Mesendoderm (in vitro differentiated cells): ENCODE measurements at regions not wholly inside any gene's neighbourhood (a gene's known extent, or its start where the extent isn't known, plus 50 kb on each side); places are given as distances from the start of the nearest gene placed in this dataset.

Experiments used
- DNase-seq: peaks from one replicate; pipeline ENCODE4 v3.0.0; 2013
- H2AK5ac ChIP-seq: 2 replicates; pipeline ENCODE4 v1.6.1; 2013; ENCODE audit warnings: low read length, inconsistent platforms
- H2BK120ac ChIP-seq: 2 replicates; pipeline ENCODE4 v1.6.1; 2013; ENCODE audit warnings: low read depth, mild to moderate bottlenecking, low read length, moderate library complexity, mixed read lengths
- H2BK15ac ChIP-seq: replicated peaks from 2 replicates; pipeline ENCODE4 v1.6.1; 2013; ENCODE audit warnings: low read depth, mild to moderate bottlenecking, moderate library complexity
- H2BK5ac ChIP-seq: 2 replicates; pipeline ENCODE4 v1.6.1; 2013; ENCODE audit warnings: low read length, inconsistent platforms
- H3K18ac ChIP-seq: 2 replicates; pipeline ENCODE4 v1.6.1; 2013; ENCODE audit warnings: mild to moderate bottlenecking, low read length, mixed read lengths
- H3K23ac ChIP-seq: one replicate; pipeline ENCODE4 v1.6.1; 2013; ENCODE audit warnings: low read length
- H3K27ac ChIP-seq: 2 replicates; pipeline ENCODE4 v1.5.1; 2013; ENCODE audit warnings: low read depth, mild to moderate bottlenecking, inconsistent platforms, low read length, moderate library complexity
- H3K27me3 ChIP-seq: 2 replicates; pipeline ENCODE4 v1.6.1; 2013; ENCODE audit warnings: low read length, control low read depth, mild to moderate bottlenecking, inconsistent platforms; ENCODE audit not compliant: insufficient read depth, poor library complexity
- H3K36me3 ChIP-seq: 2 replicates; pipeline ENCODE4 v1.6.1; 2013; ENCODE audit warnings: low read length, inconsistent platforms; ENCODE audit not compliant: control insufficient read depth, insufficient read depth
- H3K4ac ChIP-seq: one replicate; pipeline ENCODE4 v1.6.1; 2013; ENCODE audit warnings: low read depth, mild to moderate bottlenecking, low read length, moderate library complexity
- H3K4me1 ChIP-seq: 2 replicates; pipeline ENCODE4 v1.6.1; 2013; ENCODE audit warnings: low read depth, low read length, inconsistent platforms; ENCODE audit not compliant: control insufficient read depth
- H3K4me2 ChIP-seq: 2 replicates; pipeline ENCODE4 v1.6.1; 2013; ENCODE audit warnings: low read length
- H3K4me3 ChIP-seq: 2 replicates; pipeline ENCODE4 v1.5.1; 2013; ENCODE audit warnings: mild to moderate bottlenecking, low read length
- H3K56ac ChIP-seq: one replicate; pipeline ENCODE4 v1.6.1; 2013; ENCODE audit warnings: low read length
- H3K79me1 ChIP-seq: 2 replicates; pipeline ENCODE4 v1.6.1; 2013; ENCODE audit warnings: low read length, inconsistent platforms
- H3K79me2 ChIP-seq: 2 replicates; pipeline ENCODE4 v1.6.1; 2013; ENCODE audit warnings: mild to moderate bottlenecking, low read length; ENCODE audit not compliant: control insufficient read depth, insufficient read depth
- H3K9ac ChIP-seq: 2 replicates; pipeline ENCODE4 v1.6.1; 2013; ENCODE audit warnings: low read length, inconsistent platforms
- H4K5ac ChIP-seq: one replicate; pipeline ENCODE4 v1.6.1; 2013; ENCODE audit warnings: low read length
- H4K8ac ChIP-seq: one replicate; pipeline ENCODE4 v1.6.1; 2013; ENCODE audit warnings: low read depth, mild to moderate bottlenecking, control low read depth, low read length, moderate library complexity
- WGBS: extraction: QIAGEN DNeasy Blood & Tissue Kit; methylation state at CpG from one replicate; pipeline ENCODE4 v1.1.7; 2013; ENCODE audit warnings: low lambda C conversion rate, missing lambda C conversion rate; ENCODE audit not compliant: insufficient coverage; ENCODE audit errors: extremely low coverage; 5-methylcytosine and 5-hydroxymethylcytosine counted together

DNA sequence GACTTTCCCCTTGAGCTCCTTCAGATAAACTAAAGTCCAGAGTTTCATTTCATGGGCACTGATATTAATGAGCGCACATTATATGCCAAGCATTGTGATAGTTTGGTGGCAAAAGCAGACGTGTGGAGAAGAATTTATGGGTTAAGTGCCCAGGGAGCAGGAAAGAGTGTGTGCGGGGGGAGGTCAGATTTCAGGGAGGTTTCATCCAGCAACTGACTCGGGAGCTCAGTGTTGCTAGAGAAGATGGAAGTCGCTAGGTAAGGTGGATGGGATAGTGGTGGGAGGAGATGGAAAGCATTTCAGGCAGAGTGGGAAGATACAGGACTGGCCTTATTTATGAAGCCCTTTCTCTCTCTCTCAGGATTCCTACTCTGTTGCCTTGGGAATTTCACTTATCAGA lies 223.0 kb downstream of the SNX10 start:
- no peak overlapping the region for H2BK5ac ChIP-seq
- no peak overlapping the region for H2BK15ac ChIP-seq
- no peak overlapping the region for H3K4me3 ChIP-seq
- no peak overlapping the region for H3K4ac ChIP-seq
- H4K8ac ChIP-seq, result no peak overlapping the region
- no peak overlapping the region for H3K27ac ChIP-seq
- no peak overlapping the region for H3K18ac ChIP-seq
- no CpG with 5 or more reads among the region's 5 CpGs for WGBS
- no peaks in the 10 kb centered on the region for H3K36me3 ChIP-seq
- no peak overlapping the region for H3K56ac ChIP-seq
- H3K23ac ChIP-seq, result no peak overlapping the region
- no peak overlapping the region for H3K9ac ChIP-seq
- no peak overlapping the region for H2AK5ac ChIP-seq
- no peaks in the 10 kb centered on the region for H3K4me1 ChIP-seq
- H3K79me2 ChIP-seq, result no peaks in the 10 kb centered on the region
- no peak overlapping the region for H2BK120ac ChIP-seq
- H3K79me1 ChIP-seq, result no peaks in the 10 kb centered on the region
- no peak overlapping the region for H4K5ac ChIP-seq
- no peak for DNase-seq
- H3K4me2 ChIP-seq, result no peak overlapping the region
- H3K27me3 ChIP-seq, result no peaks in the 10 kb centered on the region

DNA sequence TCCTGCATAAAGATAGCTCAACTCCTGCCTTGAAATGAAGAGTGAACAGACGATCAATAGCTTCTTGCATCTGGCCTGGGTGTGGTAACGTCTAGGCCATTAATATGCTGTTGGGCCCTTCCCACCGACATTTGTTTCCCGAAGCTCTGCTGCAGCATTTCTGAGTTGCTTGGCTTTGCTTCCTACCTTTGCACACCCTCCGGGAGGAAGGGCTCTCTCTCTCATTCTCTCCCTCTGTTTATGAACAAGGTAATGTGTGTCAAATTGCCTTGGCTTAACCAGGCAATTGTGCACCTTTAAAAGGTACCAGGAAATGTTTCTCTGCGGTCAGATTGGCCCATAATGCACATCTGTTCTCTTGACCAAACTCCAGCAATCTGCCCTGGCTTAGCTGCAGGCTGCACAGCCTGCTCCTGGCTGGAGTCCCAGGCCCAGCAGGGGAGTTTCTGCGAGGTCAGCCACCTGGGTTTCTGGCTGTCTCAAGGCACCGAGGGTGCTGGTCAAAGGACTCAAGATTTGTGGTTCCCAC lies 223.7 kb downstream of the SNX10 start:
- H4K5ac ChIP-seq, result no peak overlapping the region
- DNase-seq, result no peak
- H3K4me3 ChIP-seq, result no peak overlapping the region
- no peak overlapping the region for H2BK5ac ChIP-seq
- no peak overlapping the region for H3K4me2 ChIP-seq
- H3K4ac ChIP-seq, result no peak overlapping the region
- H3K27ac ChIP-seq, result no peak overlapping the region
- no CpG with 5 or more reads among the region's 8 CpGs for WGBS
- H2BK15ac ChIP-seq, result no peak overlapping the region
- H2BK120ac ChIP-seq, result no peak overlapping the region
- no peak overlapping the region for H2AK5ac ChIP-seq
- no peaks in the 10 kb centered on the region for H3K4me1 ChIP-seq
- H3K79me1 ChIP-seq, result no peaks in the 10 kb centered on the region
- H3K23ac ChIP-seq, result no peak overlapping the region
- no peaks in the 10 kb centered on the region for H3K79me2 ChIP-seq
- no peaks in the 10 kb centered on the region for H3K36me3 ChIP-seq
- no peak overlapping the region for H3K9ac ChIP-seq
- no peak overlapping the region for H3K56ac ChIP-seq
- H3K27me3 ChIP-seq, result no peaks in the 10 kb centered on the region
- H3K18ac ChIP-seq, result no peak overlapping the region
- no peak overlapping the region for H4K8ac ChIP-seq

DNA sequence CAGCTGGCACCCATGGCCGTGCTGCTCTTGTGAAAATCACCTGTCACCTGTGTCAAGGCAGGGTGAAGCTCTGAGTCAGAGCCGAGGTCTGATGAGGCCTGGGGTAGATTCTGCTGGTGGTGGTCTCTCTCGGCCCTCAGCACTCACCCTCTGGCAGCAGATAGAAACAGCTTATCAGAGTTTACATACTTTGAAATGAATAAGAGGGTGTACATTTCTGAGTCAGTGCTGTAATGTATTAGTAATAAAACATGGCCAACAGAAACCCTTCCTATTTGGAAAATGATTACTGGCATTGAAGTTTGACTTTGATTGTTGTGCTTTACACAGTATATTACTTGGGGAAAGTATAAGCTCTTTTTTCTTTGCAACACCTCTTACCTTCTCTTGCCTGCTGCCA lies 228.8 kb downstream of the SNX10 start:
- no peak overlapping the region for H3K27ac ChIP-seq
- no peak overlapping the region for H3K9ac ChIP-seq
- no peak overlapping the region for H2BK5ac ChIP-seq
- WGBS, result no CpG with 5 or more reads among the region's 3 CpGs
- no peak overlapping the region for H4K5ac ChIP-seq
- no peak overlapping the region for H3K4ac ChIP-seq
- H4K8ac ChIP-seq, result no peak overlapping the region
- H3K27me3 ChIP-seq, result no peaks in the 10 kb centered on the region
- no peaks in the 10 kb centered on the region for H3K4me1 ChIP-seq
- no peak overlapping the region for H3K23ac ChIP-seq
- H3K18ac ChIP-seq, result no peak overlapping the region
- no peak overlapping the region for H2BK15ac ChIP-seq
- no peak overlapping the region for H3K4me3 ChIP-seq
- H3K79me1 ChIP-seq, result no peaks in the 10 kb centered on the region
- H3K56ac ChIP-seq, result no peak overlapping the region
- no peak for DNase-seq
- no peak overlapping the region for H2BK120ac ChIP-seq
- H2AK5ac ChIP-seq, result no peak overlapping the region
- no peak overlapping the region for H3K4me2 ChIP-seq
- H3K36me3 ChIP-seq, result no peaks in the 10 kb centered on the region
- no peaks in the 10 kb centered on the region for H3K79me2 ChIP-seq

DNA sequence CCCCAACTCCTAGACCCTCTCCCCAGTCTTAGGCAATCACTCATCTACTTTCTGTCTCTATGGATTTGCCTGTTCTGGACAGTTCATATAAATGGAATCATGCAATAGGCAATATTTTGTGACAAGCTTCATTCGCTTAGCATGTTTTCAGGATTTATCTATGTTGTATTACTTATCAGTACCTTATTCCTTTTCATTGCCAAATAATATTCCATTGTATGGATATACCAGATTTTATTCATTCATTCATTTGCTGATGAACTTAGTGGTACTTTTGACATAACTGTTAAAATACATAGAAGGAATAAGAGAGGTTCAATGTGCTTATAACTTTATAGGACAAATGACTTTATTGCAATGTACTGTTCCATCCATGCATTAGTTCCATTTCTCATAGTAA lies 231.0 kb downstream of the SNX10 start:
- no CpG with 5 or more reads among the region's 1 CpG for WGBS
- H3K4ac ChIP-seq, result no peak overlapping the region
- no peak overlapping the region for H2BK5ac ChIP-seq
- no peaks in the 10 kb centered on the region for H3K27me3 ChIP-seq
- H2BK15ac ChIP-seq, result no peak overlapping the region
- no peak overlapping the region for H3K4me3 ChIP-seq
- no peak overlapping the region for H3K18ac ChIP-seq
- H3K23ac ChIP-seq, result no peak overlapping the region
- no peaks in the 10 kb centered on the region for H3K36me3 ChIP-seq
- no peaks in the 10 kb centered on the region for H3K4me1 ChIP-seq
- no peak overlapping the region for H4K5ac ChIP-seq
- H4K8ac ChIP-seq, result no peak overlapping the region
- H3K9ac ChIP-seq, result no peak overlapping the region
- no peaks in the 10 kb centered on the region for H3K79me2 ChIP-seq
- H3K56ac ChIP-seq, result no peak overlapping the region
- H3K27ac ChIP-seq, result no peak overlapping the region
- no peaks in the 10 kb centered on the region for H3K79me1 ChIP-seq
- H2AK5ac ChIP-seq, result no peak overlapping the region
- H3K4me2 ChIP-seq, result no peak overlapping the region
- H2BK120ac ChIP-seq, result no peak overlapping the region
- no peak for DNase-seq

DNA sequence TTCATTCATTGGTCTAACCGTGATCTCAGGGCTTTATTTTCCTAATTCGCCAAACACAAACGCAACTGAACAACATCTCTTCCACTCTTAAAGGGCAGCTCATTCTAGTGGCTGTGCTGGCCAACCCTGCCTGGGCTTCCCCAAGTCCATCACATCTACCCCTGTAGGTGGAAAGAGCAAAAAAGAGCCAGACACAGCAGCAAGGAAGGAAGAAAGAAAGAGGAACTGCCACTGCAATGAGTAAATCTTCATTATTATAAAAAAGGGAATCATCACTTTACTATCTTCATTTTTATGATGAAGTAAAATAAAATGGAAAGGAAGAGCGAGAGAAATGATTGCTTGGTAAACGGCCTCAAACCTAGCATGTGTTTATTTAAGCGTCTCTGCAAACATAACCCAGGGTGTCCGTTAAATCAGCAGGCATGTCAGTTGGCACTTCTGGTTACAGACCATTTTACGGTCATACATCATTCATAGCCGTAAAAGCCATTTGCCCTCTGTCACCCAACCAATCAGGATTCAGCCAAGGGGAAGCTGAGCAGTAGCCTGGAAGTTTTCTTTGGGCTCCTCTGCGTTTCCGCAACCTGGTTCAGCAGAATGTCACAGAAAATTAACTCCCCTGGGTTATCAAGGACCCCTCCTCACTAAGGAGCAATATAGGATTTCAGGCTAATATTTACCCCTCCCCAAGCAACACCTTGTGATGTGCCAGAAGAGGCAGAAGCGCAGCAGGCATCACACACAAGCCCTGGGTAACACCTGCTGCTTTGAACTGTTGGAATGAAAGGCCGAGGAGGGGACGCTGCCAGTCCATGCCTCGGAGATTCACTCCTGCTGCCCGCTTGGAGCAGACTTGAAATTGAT lies 234.0 kb downstream of the SNX10 start:
- Histone ChIP-seq H3K23ac (no peak overlapping the region), H2BK120ac (no peak overlapping the region), H2BK5ac (no peak overlapping the region), H3K79me1 (no peaks in the 10 kb centered on the region), H2AK5ac (no peak overlapping the region), H3K79me2 (no peaks in the 10 kb centered on the region), H3K4ac (no peak overlapping the region), H3K18ac (no peak overlapping the region), H3K4me1 (no peaks in the 10 kb centered on the region), H3K4me2 (no peak overlapping the region), H3K56ac (no peak overlapping the region), H2BK15ac (no peak overlapping the region), H3K36me3 (no peaks in the 10 kb centered on the region), H4K8ac (no peak overlapping the region), H3K4me3 (no peak overlapping the region), H4K5ac (no peak overlapping the region), H3K9ac (no peak overlapping the region), H3K27ac (no peak overlapping the region), H3K27me3 (no peaks in the 10 kb centered on the region)
- no CpG with 5 or more reads among the region's 16 CpGs for WGBS
- DNase-seq, result no peak

DNA sequence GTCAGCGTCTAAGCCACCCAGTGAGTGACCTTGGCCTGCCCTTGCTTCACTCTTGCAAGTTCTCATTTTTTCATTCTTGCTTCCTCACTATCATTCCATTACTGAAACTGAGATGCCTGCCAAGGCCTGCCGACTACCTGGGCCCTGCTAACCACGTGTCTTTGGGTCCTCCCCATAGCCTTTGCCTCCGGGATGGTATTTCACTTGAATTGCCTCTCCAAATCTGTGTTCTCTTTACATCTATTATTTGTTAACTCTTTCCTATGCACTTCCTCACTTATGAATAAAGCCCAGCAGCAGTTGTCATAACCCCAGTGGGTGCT lies 234.6 kb downstream of the SNX10 start:
- Histone ChIP-seq H3K4ac (no peak overlapping the region), H3K79me2 (no peaks in the 10 kb centered on the region), H3K36me3 (no peaks in the 10 kb centered on the region), H2BK120ac (no peak overlapping the region), H4K5ac (no peak overlapping the region), H3K27me3 (no peaks in the 10 kb centered on the region), H3K79me1 (no peaks in the 10 kb centered on the region), H4K8ac (no peak overlapping the region), H3K4me2 (no peak overlapping the region), H2AK5ac (no peak overlapping the region), H3K56ac (no peak overlapping the region), H3K18ac (no peak overlapping the region), H2BK5ac (no peak overlapping the region), H3K4me1 (no peaks in the 10 kb centered on the region), H3K23ac (no peak overlapping the region), H2BK15ac (no peak overlapping the region), H3K4me3 (no peak overlapping the region), H3K9ac (no peak overlapping the region), H3K27ac (no peak overlapping the region)
- no CpG with 5 or more reads among the region's 4 CpGs for WGBS
- DNase-seq, result no peak
